ENCODE measurements at regions not wholly inside any gene's neighbourhood (a gene's known extent, or its start where the extent isn't known, plus 50 kb on each side); places are given as distances from the start of the nearest gene placed in this dataset.

DNA sequence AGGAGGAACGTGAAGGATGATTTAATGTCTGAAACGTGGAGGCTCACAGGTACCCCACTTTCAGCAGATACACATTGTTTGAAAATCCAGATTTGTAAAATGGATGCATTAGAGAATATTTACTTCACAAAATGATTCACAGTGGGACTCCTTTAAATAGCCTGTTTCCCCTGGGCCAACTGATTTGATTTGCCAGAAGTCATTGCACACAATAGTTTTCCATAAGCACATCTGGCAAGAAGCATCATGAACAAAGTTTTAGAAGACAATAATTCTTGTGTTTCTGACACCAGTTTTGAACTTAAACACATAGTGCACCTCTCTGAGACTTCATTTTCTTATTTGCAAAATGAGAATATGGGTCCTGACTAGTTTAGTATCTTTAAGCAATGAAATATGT, 451.4 kb upstream of the SLC14A2 start:
- Histone ChIP-seq H3K36me3 (ENCODE audit: low read depth, missing control alignments) (no peaks in the 10 kb centered on the region), H3K27me3 (no peaks in the 10 kb centered on the region), H3K27ac (no peak overlapping the region), H3K4me1 (no peaks in the 10 kb centered on the region), H3K9me3 (no peaks in the 10 kb centered on the region), H3K4me3 (no peak overlapping the region)
- WGBS, 2 donors = 78 to 85% methylated on average over 2 of the region's 2 CpGs
- TF ChIP-seq POLR2A (IDR thresholded peaks at IDR 0.05) = no peak
- TF ChIP-seq, protein P1, sequence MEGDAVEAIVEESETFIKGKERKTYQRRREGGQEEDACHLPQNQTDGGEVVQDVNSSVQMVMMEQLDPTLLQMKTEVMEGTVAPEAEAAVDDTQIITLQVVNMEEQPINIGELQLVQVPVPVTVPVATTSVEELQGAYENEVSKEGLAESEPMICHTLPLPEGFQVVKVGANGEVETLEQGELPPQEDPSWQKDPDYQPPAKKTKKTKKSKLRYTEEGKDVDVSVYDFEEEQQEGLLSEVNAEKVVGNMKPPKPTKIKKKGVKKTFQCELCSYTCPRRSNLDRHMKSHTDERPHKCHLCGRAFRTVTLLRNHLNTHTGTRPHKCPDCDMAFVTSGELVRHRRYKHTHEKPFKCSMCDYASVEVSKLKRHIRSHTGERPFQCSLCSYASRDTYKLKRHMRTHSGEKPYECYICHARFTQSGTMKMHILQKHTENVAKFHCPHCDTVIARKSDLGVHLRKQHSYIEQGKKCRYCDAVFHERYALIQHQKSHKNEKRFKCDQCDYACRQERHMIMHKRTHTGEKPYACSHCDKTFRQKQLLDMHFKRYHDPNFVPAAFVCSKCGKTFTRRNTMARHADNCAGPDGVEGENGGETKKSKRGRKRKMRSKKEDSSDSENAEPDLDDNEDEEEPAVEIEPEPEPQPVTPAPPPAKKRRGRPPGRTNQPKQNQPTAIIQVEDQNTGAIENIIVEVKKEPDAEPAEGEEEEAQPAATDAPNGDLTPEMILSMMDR (IDR thresholded peaks at IDR 0.05) = no peak
- no peak for DNase-seq
- intact Hi-C loops (cut with DNase I; ENCODE audit: low total_unique reads) = no loop called here

DNA sequence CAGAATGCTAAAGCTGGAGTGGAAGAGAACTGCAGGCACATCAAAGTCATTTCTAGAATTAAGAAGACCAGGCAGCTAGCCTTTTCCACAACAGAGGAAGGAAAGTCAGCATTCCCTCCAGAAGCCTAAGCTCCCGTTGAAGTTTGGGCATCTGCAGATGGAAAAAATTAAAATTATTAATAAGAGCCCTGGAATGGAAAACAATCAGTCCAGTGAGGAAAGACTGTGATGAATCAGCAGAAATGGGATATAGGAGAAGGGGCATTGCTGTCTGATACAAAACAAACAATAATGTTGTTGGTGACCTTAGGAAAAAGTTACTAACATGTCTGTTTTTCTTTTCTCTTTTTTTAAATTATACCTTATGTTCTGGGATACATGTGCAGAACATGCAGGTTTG, 450.7 kb upstream of the SLC14A2 start:
- no peak for DNase-seq
- WGBS, 2 donors = 46 to 57% methylated on average over 1 of the region's 1 CpG
- intact Hi-C loops (cut with DNase I; ENCODE audit: low total_unique reads) = no loop called here
- Histone ChIP-seq H3K4me1 (no peaks in the 10 kb centered on the region), H3K27me3 (no peaks in the 10 kb centered on the region), H3K9me3 (no peaks in the 10 kb centered on the region), H3K36me3 (ENCODE audit: low read depth, missing control alignments) (no peaks in the 10 kb centered on the region), H3K4me3 (no peak overlapping the region), H3K27ac (no peak overlapping the region)
- TF ChIP-seq, protein P1 (IDR thresholded peaks at IDR 0.05) = no peak
- no peak for TF ChIP-seq POLR2A (IDR thresholded peaks at IDR 0.05)

DNA sequence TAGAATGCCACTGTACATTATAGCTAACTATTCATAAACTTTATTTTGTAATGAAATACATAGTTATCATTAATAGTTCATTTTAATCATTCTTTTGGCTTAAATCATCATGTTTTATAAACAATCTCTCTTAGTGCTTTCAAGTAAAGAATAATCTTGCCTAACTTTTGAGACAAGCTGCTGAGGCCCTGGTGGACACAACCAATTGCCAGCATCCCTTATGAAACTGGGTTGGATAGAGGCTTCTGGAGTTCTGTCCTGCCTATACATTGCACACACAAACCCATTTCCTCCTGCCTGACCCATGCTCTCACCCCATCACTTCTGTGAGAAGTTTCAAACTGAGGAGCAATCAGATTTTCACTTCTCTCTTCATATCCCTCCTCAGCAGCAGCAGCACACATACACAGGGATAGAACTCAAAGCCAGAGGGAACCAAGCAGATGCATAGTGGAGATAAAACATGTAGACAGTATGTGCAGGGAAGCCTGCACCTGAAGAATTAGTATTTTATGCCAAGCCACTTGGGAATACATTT, 450.0 kb upstream of the SLC14A2 start:
- TF ChIP-seq, protein P1 (IDR thresholded peaks at IDR 0.05) = no peak
- no peak for TF ChIP-seq POLR2A (IDR thresholded peaks at IDR 0.05)
- Histone ChIP-seq H3K27me3 (no peaks in the 10 kb centered on the region), H3K27ac (no peak overlapping the region), H3K36me3 (ENCODE audit: low read depth, missing control alignments) (no peaks in the 10 kb centered on the region), H3K4me3 (no peak overlapping the region), H3K4me1 (no peaks in the 10 kb centered on the region), H3K9me3 (no peaks in the 10 kb centered on the region)
- intact Hi-C loops (cut with DNase I; ENCODE audit: low total_unique reads) = no loop called here
- no peak for DNase-seq

DNA sequence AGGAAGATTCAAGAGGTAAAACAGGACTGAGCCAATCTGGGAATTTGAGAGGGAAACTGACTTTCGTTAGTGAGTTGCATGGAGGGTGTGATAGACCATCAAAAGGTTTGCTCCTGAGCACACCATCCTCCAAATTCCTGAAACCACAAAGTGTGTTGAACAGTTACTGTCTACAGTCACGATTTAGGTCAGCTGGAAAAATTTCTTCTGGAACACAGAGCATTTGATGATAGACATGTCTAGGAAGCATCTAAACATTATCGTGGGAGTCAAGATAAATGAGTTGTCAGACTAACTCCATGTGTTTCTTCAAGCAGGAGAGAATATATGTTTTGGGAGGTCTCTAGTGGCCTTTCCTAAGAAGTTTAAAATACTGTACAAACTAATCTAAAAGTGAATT, 449.4 kb upstream of the SLC14A2 start:
- DNase-seq = no peak
- WGBS, 2 donors = 74 to 92% methylated on average over 3 of the region's 3 CpGs
- intact Hi-C loops (cut with DNase I; ENCODE audit: low total_unique reads) = no loop called here

DNA sequence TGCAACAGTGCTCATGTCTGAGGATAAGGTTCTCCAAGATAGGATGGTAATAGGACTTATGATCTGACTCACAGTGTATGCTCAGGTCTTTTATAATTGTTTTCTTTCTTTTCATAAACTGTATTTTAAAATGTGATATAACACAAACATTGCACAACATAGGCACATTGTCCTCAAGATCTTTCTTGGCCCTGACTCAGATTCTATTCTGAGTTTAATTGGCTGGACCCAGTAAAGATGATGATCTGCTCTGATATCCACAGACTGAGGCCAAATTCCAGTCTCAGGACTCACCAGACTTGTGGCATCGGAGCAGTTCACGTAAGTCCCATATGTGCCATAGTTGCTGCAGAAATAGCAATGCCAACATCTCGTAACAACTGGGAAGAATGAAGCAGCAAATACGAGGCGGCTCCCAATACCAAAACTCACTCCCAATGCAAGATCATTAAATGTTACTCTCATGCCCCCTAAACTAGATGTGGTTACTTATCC, 448.9 kb upstream of the SLC14A2 start:
- intact Hi-C loops (cut with DNase I; ENCODE audit: low total_unique reads) = no loop called here
- DNase-seq = no peak
- Histone ChIP-seq H3K27ac (no peak overlapping the region), H3K4me3 (no peak overlapping the region), H3K4me1 (no peaks in the 10 kb centered on the region), H3K27me3 (no peaks in the 10 kb centered on the region), H3K9me3 (no peaks in the 10 kb centered on the region), H3K36me3 (ENCODE audit: low read depth, missing control alignments) (no peaks in the 10 kb centered on the region)
- 94 to 99% methylated on average over 5 of the region's 5 CpGs for WGBS, 2 donors
- no peak for TF ChIP-seq POLR2A (IDR thresholded peaks at IDR 0.05)
- TF ChIP-seq, protein P1 (IDR thresholded peaks at IDR 0.05) = no peak

More for the DNA sequence above, 449.4 kb upstream of the SLC14A2 start:
- no peaks in the 10 kb centered on the region for H3K4me1 ChIP-seq
- H3K27me3 ChIP-seq = no peaks in the 10 kb centered on the region
- H3K9me3 ChIP-seq = no peaks in the 10 kb centered on the region
- no peak for TF ChIP-seq POLR2A (IDR thresholded peaks at IDR 0.05)
- TF ChIP-seq, protein P1 (IDR thresholded peaks at IDR 0.05) = no peak
- H3K36me3 ChIP-seq (ENCODE audit: low read depth, missing control alignments) = no peaks in the 10 kb centered on the region
- no peak overlapping the region for H3K4me3 ChIP-seq
- H3K27ac ChIP-seq = no peak overlapping the region
